ENCODE measurements at regions not wholly inside any gene's neighbourhood (a gene's known extent, or its start where the extent isn't known, plus 50 kb on each side); places are given as distances from the start of the nearest gene placed in this dataset.

- no peak for TF ChIP-seq ZBTB5 (IDR thresholded peaks at IDR 0.05)
- no peak for TF ChIP-seq CTBP1 (IDR thresholded peaks at IDR 0.05; ENCODE audit: borderline replicate concordance)
- no peak for TF ChIP-seq TEAD1 (CRISPR knock-in tag; IDR thresholded peaks at IDR 0.05)
These were observed 212.9 kb downstream of the TTLL2 start (continued) for GRCh38 chr6:167537816-167538215.

- in situ Hi-C loops (cut with MboI): no loop called here
- ATAC-seq (no peak), FAIRE-seq (no peak), DNase-seq (ENCODE audit: extremely low read depth in 1 of 4, low spot score in 3 of 4) (no peak)
- no peaks in the 10 kb centered on the region for H3K9me1 ChIP-seq (ENCODE audit: control insufficient read depth, insufficient read depth, low read length)
- POLR2A ChIA-PET: no interaction called here
- no peak overlapping the region for H3K4me2 ChIP-seq (ENCODE audit: insufficient read depth, low read length)
- 0% methylated on average over 4 of the region's 4 CpGs for WGBS (ENCODE audit: insufficient coverage, low coverage, missing lambda C conversion rate)
- H3K4me3 ChIP-seq: no peak overlapping the region
- no peak overlapping the region for H3K9ac ChIP-seq (ENCODE audit: insufficient read depth in 1 of 2, low read depth in 2 of 2, low read length in 2 of 2)
- no peaks in the 10 kb centered on the region for H3K36me3 ChIP-seq (ENCODE audit: control insufficient read depth, insufficient read depth, low read length)
- H3K27me3 ChIP-seq (ENCODE audit: control insufficient read depth in 2 of 2, insufficient read depth in 2 of 2, low read length in 2 of 2): peaks cover 0 to 5% of the 10 kb centered on the region in 2 experiments; a peak in 2 of 5 replicates
- intact Hi-C loops (cut with micrococcal nuclease): no loop called here
- no peaks in the 10 kb centered on the region for H3K9me3 ChIP-seq (replicated peaks; ENCODE audit: control insufficient read depth, insufficient read depth, low read depth, low read length)
- no peak overlapping the region for H2AFZ ChIP-seq (ENCODE audit: low read depth, low read length)
- H3K4me1 ChIP-seq (replicated peaks in 1 of 2; ENCODE audit: control insufficient read depth in 2 of 2, insufficient read depth in 2 of 2, low read length in 2 of 2): no peaks in the 10 kb centered on the region
- H4K20me1 ChIP-seq (replicated peaks; ENCODE audit: control insufficient read depth, insufficient read depth, low read length): no peaks in the 10 kb centered on the region
- no peaks in the 10 kb centered on the region for H3K79me2 ChIP-seq (ENCODE audit: control insufficient read depth, insufficient read depth, low read length)
- CTCF ChIA-PET (ENCODE audit: low intra/inter-chr PET ratio): no interaction called here
- no TSS peak for BruUV-seq (replicated peaks)
- H3K27ac ChIP-seq (ENCODE audit: extremely low read depth, low read depth, low read length): no peak overlapping the region
- TF ChIP-seq ZNF280B (CRISPR knock-in tag; IDR thresholded peaks at IDR 0.05) (no peak), DLX4 (CRISPR knock-in tag; IDR thresholded peaks at IDR 0.05) (no peak), PTBP1 (IDR thresholded peaks at IDR 0.05; ENCODE audit: low read depth, low read length) (no peak), NCOA4 (IDR thresholded peaks at IDR 0.05; ENCODE audit: partially characterized antibody) (no peak), HDAC1 (IDR thresholded peaks at IDR 0.05) (no peak), PRMT5 (CRISPR knock-in tag; IDR thresholded peaks at IDR 0.05) (no peak), THRAP3 (IDR thresholded peaks at IDR 0.05; ENCODE audit: borderline replicate concordance) (no peak), ZNF449 (CRISPR knock-in tag; IDR thresholded peaks at IDR 0.05) (no peak), PTRF (tag; IDR thresholded peaks at IDR 0.05) (no peak), NCOA6 (IDR thresholded peaks at IDR 0.05) (no peak), MCM7 (IDR thresholded peaks at IDR 0.05) (no peak), IRF1 (CRISPR knock-in tag; IDR thresholded peaks at IDR 0.05; ENCODE audit: borderline replicate concordance) (no peak), E2F5 (CRISPR knock-in tag; IDR thresholded peaks at IDR 0.05) (no peak)
These were observed 213.9 kb downstream of the TTLL2 start for GRCh38 chr6:167538746-167539145.
